Keratinocyte (primary cell): ENCODE measurements at regions not wholly inside any gene's neighbourhood (a gene's known extent, or its start where the extent isn't known, plus 50 kb on each side); places are given as distances from the start of the nearest gene placed in this dataset.

Experiments
- DNase-seq: peaks from one replicate; pipeline ENCODE4 v3.0.0-alpha.2; 2011; ENCODE audit warnings: low read depth, missing footprints, low spot score
- FAIRE-seq: peaks from 2 replicates; lab custom pipeline; 2011; peaks lifted over from hg19 to GRCh38; lab: Jason Lieb, UNC
- H2AFZ ChIP-seq: 2 replicates; pipeline ENCODE4 v1.6.0; 2012; ENCODE audit warnings: low read length, control low read depth, inconsistent platforms; ENCODE audit not compliant: control insufficient read depth
- H3K27ac ChIP-seq: 2 replicates; pipeline ENCODE4 v1.5.1; 2011; ENCODE audit warnings: low read length; ENCODE audit not compliant: control insufficient read depth, insufficient read depth
- H3K27me3 ChIP-seq: 3 replicates; pipeline ENCODE4 v1.6.0; 2011; ENCODE audit warnings: low read length; ENCODE audit not compliant: control insufficient read depth, insufficient read depth; ENCODE audit errors: extremely low read depth
- H3K36me3 ChIP-seq, 2 experiments: 2 replicates in 1 of 2; 3 replicates in 1 of 2; pipeline ENCODE4 v1.5.1; 2011; ENCODE audit warnings: low read length in 2 of 2, mild to moderate bottlenecking in 1 of 2; ENCODE audit not compliant: control insufficient read depth in 2 of 2, insufficient read depth in 2 of 2; ENCODE audit errors: extremely low read depth in 1 of 2
- H3K4me1 ChIP-seq: 3 replicates; pipeline ENCODE4 v1.5.1; 2011; ENCODE audit warnings: low read length; ENCODE audit not compliant: control insufficient read depth, insufficient read depth; ENCODE audit errors: extremely low read depth
- H3K4me2 ChIP-seq: 3 replicates; pipeline ENCODE4 v1.6.0; 2011; ENCODE audit warnings: low read depth, low read length; ENCODE audit not compliant: control insufficient read depth, insufficient read depth; ENCODE audit errors: extremely low read depth
- H3K4me3 ChIP-seq, 3 experiments: fragments of 200-600 bp in 1 of 3; sonication (generic) in 1 of 3; 2 replicates in 2 of 3; 3 replicates in 1 of 3; pipeline ENCODE4 v1.5.1; 2011 to 2016; ENCODE audit warnings: low read length in 3 of 3, mild to moderate bottlenecking in 3 of 3, control low read depth in 2 of 3, inconsistent platforms in 1 of 3, low read depth in 1 of 3, mixed read lengths in 1 of 3, mixed run types in 1 of 3, moderate library complexity in 1 of 3; ENCODE audit not compliant: control insufficient read depth in 2 of 3, insufficient read depth in 2 of 3; ENCODE audit errors: extremely low read depth in 1 of 3
- H3K79me2 ChIP-seq: 2 replicates; pipeline ENCODE4 v1.6.0; 2012; ENCODE audit warnings: low read length; ENCODE audit not compliant: control insufficient read depth, insufficient read depth
- H3K9ac ChIP-seq: 3 replicates; pipeline ENCODE4 v1.6.0; 2011; ENCODE audit warnings: low read length; ENCODE audit not compliant: control insufficient read depth, insufficient read depth; ENCODE audit errors: extremely low read depth
- H3K9me1 ChIP-seq: 3 replicates; pipeline ENCODE4 v1.6.0; 2011; ENCODE audit warnings: low read length; ENCODE audit not compliant: control insufficient read depth, insufficient read depth; ENCODE audit errors: extremely low read depth
- H3K9me3 ChIP-seq: 2 replicates; pipeline ENCODE4 v1.5.1; 2012; ENCODE audit warnings: low read depth, low read length; ENCODE audit not compliant: control insufficient read depth
- H4K20me1 ChIP-seq: 3 replicates; pipeline ENCODE4 v1.6.0; 2011; ENCODE audit warnings: low read length; ENCODE audit not compliant: control insufficient read depth, insufficient read depth; ENCODE audit errors: extremely low read depth
- EZH2 ChIP-seq: IDR thresholded peaks from one replicate; pipeline ENCODE4 v1.6.1; 2012; ENCODE audit warnings: inconsistent platforms, mild to moderate bottlenecking, low read length, moderate library complexity
- dilution Hi-C: fragments of 300-500 bp; cut with MboI; formaldehyde crosslinking; loops from one replicate; pipeline ENCODE4 v1.7.0; 2020; ENCODE audit warnings: low sequenced_read_pairs; ENCODE audit not compliant: extremely low pct_ligation_motif_present
- TF ChIP-seq, protein P1 (sequence below), 3 experiments: IDR thresholded peaks in 1 of 3; conservative IDR thresholded peaks in 1 of 3; optimal IDR thresholded peaks in 1 of 3; 2 replicates in 2 of 3; 3 replicates in 1 of 3; pipeline versions ENCODE3 to v1.5.1; 2011; ENCODE audit warnings: low read length in 3 of 3, mild to moderate bottlenecking in 3 of 3, moderate library complexity in 2 of 3, control low read depth in 1 of 3, inconsistent platforms in 1 of 3; ENCODE audit not compliant: insufficient read depth in 2 of 3; ENCODE audit errors: extremely low read depth in 1 of 3

DNA sequence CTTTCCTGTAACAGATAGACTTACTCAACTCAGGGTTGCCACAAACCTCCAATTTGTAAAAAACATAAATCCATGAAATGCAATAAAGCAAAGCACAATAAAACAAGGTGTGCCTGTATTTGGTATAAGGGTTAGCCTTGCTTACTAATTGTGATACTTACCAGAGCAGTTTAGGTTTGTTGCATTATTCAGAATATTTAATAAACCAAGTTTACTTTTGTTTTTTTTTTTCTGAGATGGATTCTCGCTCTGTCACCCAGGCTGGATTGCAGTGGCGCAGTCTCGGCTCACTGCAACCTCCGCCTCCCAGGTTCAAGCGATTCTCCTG is 79.6 kb downstream of the SEC61G start:
- no peak for TF ChIP-seq EZH2
- TF ChIP-seq, protein P1, sequence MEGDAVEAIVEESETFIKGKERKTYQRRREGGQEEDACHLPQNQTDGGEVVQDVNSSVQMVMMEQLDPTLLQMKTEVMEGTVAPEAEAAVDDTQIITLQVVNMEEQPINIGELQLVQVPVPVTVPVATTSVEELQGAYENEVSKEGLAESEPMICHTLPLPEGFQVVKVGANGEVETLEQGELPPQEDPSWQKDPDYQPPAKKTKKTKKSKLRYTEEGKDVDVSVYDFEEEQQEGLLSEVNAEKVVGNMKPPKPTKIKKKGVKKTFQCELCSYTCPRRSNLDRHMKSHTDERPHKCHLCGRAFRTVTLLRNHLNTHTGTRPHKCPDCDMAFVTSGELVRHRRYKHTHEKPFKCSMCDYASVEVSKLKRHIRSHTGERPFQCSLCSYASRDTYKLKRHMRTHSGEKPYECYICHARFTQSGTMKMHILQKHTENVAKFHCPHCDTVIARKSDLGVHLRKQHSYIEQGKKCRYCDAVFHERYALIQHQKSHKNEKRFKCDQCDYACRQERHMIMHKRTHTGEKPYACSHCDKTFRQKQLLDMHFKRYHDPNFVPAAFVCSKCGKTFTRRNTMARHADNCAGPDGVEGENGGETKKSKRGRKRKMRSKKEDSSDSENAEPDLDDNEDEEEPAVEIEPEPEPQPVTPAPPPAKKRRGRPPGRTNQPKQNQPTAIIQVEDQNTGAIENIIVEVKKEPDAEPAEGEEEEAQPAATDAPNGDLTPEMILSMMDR (optimal IDR thresholded peaks at IDR 0.05 in 1 of 3, IDR thresholded peaks at IDR 0.05 in 1 of 3, conservative IDR thresholded peaks at IDR 0.05 in 1 of 3; ENCODE audit: extremely low read depth in 1 of 3, insufficient read depth in 2 of 3, low read length in 3 of 3), result no peak
- H3K4me2 ChIP-seq, result no peak overlapping the region
- no peak overlapping the region for H2AFZ ChIP-seq
- H4K20me1 ChIP-seq, result no peaks in the 10 kb centered on the region
- no peaks in the 10 kb centered on the region for H3K9me1 ChIP-seq
- no peaks in the 10 kb centered on the region for H3K79me2 ChIP-seq
- H3K9ac ChIP-seq, result no peak overlapping the region
- no peaks in the 10 kb centered on the region for H3K9me3 ChIP-seq
- peaks cover 10% of the 10 kb centered on the region for H3K27me3 ChIP-seq
- DNase-seq (no peak), FAIRE-seq (no peak)
- H3K36me3 ChIP-seq, result no peaks in the 10 kb centered on the region
- no peaks in the 10 kb centered on the region for H3K4me1 ChIP-seq
- no peak overlapping the region for H3K4me3 ChIP-seq
- H3K27ac ChIP-seq, result no peak overlapping the region
- dilution Hi-C loops, result no loop called here

DNA sequence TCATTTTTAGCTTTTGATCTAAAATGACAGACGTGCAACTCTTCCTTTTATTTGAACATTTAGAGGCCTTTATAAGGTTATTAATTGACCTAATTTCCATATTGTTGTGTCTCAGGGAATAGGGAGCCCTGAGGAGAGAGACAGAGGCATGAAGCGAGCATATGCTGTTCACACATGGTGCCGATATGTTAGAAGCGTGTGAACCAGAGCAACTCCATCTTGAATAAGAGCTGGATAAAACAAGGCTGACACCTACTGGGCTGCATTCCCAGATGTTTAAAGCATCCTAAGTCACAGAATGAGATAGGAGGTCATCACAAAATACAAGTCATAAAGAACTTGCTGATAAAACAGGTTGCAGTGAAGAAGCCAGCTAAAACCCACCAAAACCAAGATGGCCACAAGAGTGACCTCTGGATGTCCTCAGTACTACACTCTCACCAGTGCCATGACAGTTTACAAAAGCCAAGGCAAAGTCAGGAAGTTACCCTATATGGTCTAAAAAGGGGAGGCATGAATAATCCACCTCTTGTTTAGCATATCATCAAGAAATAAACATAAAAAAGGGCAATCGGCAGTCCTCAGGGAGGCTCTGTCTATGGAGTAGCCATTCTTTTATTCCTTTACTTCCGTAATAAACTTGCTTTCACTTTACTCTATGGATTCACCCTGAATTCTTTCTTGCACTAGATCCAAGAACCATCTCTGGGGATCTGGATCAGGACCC is 80.1 kb downstream of the SEC61G start:
- H3K27ac ChIP-seq, result no peak overlapping the region
- no peak for TF ChIP-seq EZH2
- TF ChIP-seq, protein P1 (optimal IDR thresholded peaks at IDR 0.05 in 1 of 3, IDR thresholded peaks at IDR 0.05 in 1 of 3, conservative IDR thresholded peaks at IDR 0.05 in 1 of 3; ENCODE audit: extremely low read depth in 1 of 3, insufficient read depth in 2 of 3, low read length in 3 of 3), result peak in 1 of 3 experiments; percentile 26
- H3K9me1 ChIP-seq, result no peaks in the 10 kb centered on the region
- no peak overlapping the region for H3K4me2 ChIP-seq
- no peak overlapping the region for H3K9ac ChIP-seq
- H3K27me3 ChIP-seq, result peaks cover 12% of the 10 kb centered on the region
- no peak overlapping the region for H2AFZ ChIP-seq
- no peaks in the 10 kb centered on the region for H4K20me1 ChIP-seq
- FAIRE-seq (no peak), DNase-seq (no peak)
- dilution Hi-C loops, result no loop called here
- H3K4me3 ChIP-seq, result no peak overlapping the region
- H3K4me1 ChIP-seq, result no peaks in the 10 kb centered on the region
- no peaks in the 10 kb centered on the region for H3K36me3 ChIP-seq
- H3K9me3 ChIP-seq, result no peaks in the 10 kb centered on the region
- H3K79me2 ChIP-seq, result no peaks in the 10 kb centered on the region
